ENCODE measurements at regions not wholly inside any gene's neighbourhood (a gene's known extent, or its start where the extent isn't known, plus 50 kb on each side); places are given as distances from the start of the nearest gene placed in this dataset.

- TF ChIP-seq CTCF (IDR thresholded peaks at IDR 0.05; ENCODE audit: control extremely low read depth, extremely low read depth): no peak
- no peak overlapping the region for H3K4me3 ChIP-seq
- ATAC-seq (ENCODE audit: insufficient read depth, low FRiP score): no peak
Observed at GRCh38 chr5:39650008-39650762, 225.4 kb upstream of the DAB2 start.

GRCh38 chr5:39648848-39649227 is 224.1 kb upstream of the DAB2 start:
- ATAC-seq (ENCODE audit: insufficient read depth, low FRiP score): no peak
- no peak for TF ChIP-seq CTCF (IDR thresholded peaks at IDR 0.05; ENCODE audit: control extremely low read depth, extremely low read depth)

More at GRCh38 chr5:39650008-39650762, 225.4 kb upstream of the DAB2 start:
- H3K9ac ChIP-seq (ENCODE audit: insufficient read depth in 1 of 2, low read length in 2 of 2): no peak overlapping the region
- no peak overlapping the region for H3K27ac ChIP-seq (ENCODE audit: low read depth in 1 of 2, low read length in 1 of 2)
- WGBS, 2 donors: 92% methylated on average over 1 of the region's 1 CpG
- H3K4me1 ChIP-seq (ENCODE audit: control insufficient read depth in 5 of 5, insufficient read depth in 5 of 5, low read length in 5 of 5): no peaks in the 10 kb centered on the region
- DNase-seq: no peak
- H3K27me3 ChIP-seq (ENCODE audit: control insufficient read depth in 3 of 3, insufficient read depth in 3 of 3, low read length in 2 of 3): no peaks in the 10 kb centered on the region
- H3K9me3 ChIP-seq (ENCODE audit: control insufficient read depth in 4 of 4, insufficient read depth in 3 of 4, low read length in 3 of 4): no peaks in the 10 kb centered on the region
- H3K36me3 ChIP-seq (ENCODE audit: control insufficient read depth in 4 of 4, insufficient read depth in 4 of 4, low read length in 4 of 4): no peaks in the 10 kb centered on the region

GRCh38 chr5:39648085-39648847 is 223.5 kb upstream of the DAB2 start:
- 69 to 72% methylated on average over 3 of the region's 3 CpGs for WGBS, 2 donors
- Histone ChIP-seq H3K9ac (ENCODE audit: insufficient read depth in 1 of 2, low read length in 2 of 2) (no peak overlapping the region), H3K4me1 (ENCODE audit: control insufficient read depth in 5 of 5, insufficient read depth in 5 of 5, low read length in 5 of 5) (no peaks in the 10 kb centered on the region), H3K4me3 (no peak overlapping the region), H3K27ac (ENCODE audit: low read depth in 1 of 2, low read length in 1 of 2) (no peak overlapping the region), H3K27me3 (ENCODE audit: control insufficient read depth in 3 of 3, insufficient read depth in 3 of 3, low read length in 2 of 3) (no peaks in the 10 kb centered on the region), H3K9me3 (ENCODE audit: control insufficient read depth in 4 of 4, insufficient read depth in 3 of 4, low read length in 3 of 4) (no peaks in the 10 kb centered on the region), H3K36me3 (ENCODE audit: control insufficient read depth in 4 of 4, insufficient read depth in 4 of 4, low read length in 4 of 4) (no peaks in the 10 kb centered on the region)
- peak in 2 of 3 donors; percentile 1 to 2 for DNase-seq
- TF ChIP-seq CTCF (IDR thresholded peaks at IDR 0.05; ENCODE audit: control extremely low read depth, extremely low read depth): no peak
- no peak for ATAC-seq (ENCODE audit: insufficient read depth, low FRiP score)

More at GRCh38 chr5:39648848-39649227, 224.1 kb upstream of the DAB2 start:
- H3K4me3 ChIP-seq: no peak overlapping the region
- H3K9me3 ChIP-seq (ENCODE audit: control insufficient read depth in 4 of 4, insufficient read depth in 3 of 4, low read length in 3 of 4): no peaks in the 10 kb centered on the region
- H3K27me3 ChIP-seq (ENCODE audit: control insufficient read depth in 3 of 3, insufficient read depth in 3 of 3, low read length in 2 of 3): no peaks in the 10 kb centered on the region
- 83 to 97% methylated on average over 7 of the region's 7 CpGs for WGBS, 2 donors
- H3K36me3 ChIP-seq (ENCODE audit: control insufficient read depth in 4 of 4, insufficient read depth in 4 of 4, low read length in 4 of 4): no peaks in the 10 kb centered on the region
- H3K27ac ChIP-seq (ENCODE audit: low read depth in 1 of 2, low read length in 1 of 2): no peak overlapping the region
- DNase-seq: no peak
- H3K4me1 ChIP-seq (ENCODE audit: control insufficient read depth in 5 of 5, insufficient read depth in 5 of 5, low read length in 5 of 5): no peaks in the 10 kb centered on the region
- H3K9ac ChIP-seq (ENCODE audit: insufficient read depth in 1 of 2, low read length in 2 of 2): no peak overlapping the region
